ENCODE measurements at regions not wholly inside any gene's neighbourhood (a gene's known extent, or its start where the extent isn't known, plus 50 kb on each side); places are given as distances from the start of the nearest gene placed in this dataset.

- H3K36me3 ChIP-seq (ENCODE audit: control insufficient read depth, insufficient read depth, low read length): no peaks in the 10 kb centered on the region
- H3K4me3 ChIP-seq (ENCODE audit: low read depth, low read length): no peak overlapping the region
- H3K27me3 ChIP-seq (ENCODE audit: control insufficient read depth, insufficient read depth, low read length): no peaks in the 10 kb centered on the region
- no peaks in the 10 kb centered on the region for H3K4me1 ChIP-seq (ENCODE audit: control insufficient read depth, insufficient read depth, low read length)
- H3K9ac ChIP-seq (ENCODE audit: low read depth, low read length): no peak overlapping the region
- no peaks in the 10 kb centered on the region for H3K9me3 ChIP-seq (ENCODE audit: control insufficient read depth, insufficient read depth, low read length)
These were observed 1114.7 kb upstream of the PABPC4L start for GRCh38 chr4:135316266-135316779.

GRCh38 chr4:135290136-135290535 is 1088.5 kb upstream of the PABPC4L start:
- Histone ChIP-seq H3K36me3 (ENCODE audit: control insufficient read depth, insufficient read depth, low read length) (no peaks in the 10 kb centered on the region), H3K4me1 (ENCODE audit: control insufficient read depth, insufficient read depth, low read length) (no peaks in the 10 kb centered on the region), H3K27me3 (ENCODE audit: control insufficient read depth, insufficient read depth, low read length) (no peaks in the 10 kb centered on the region), H3K9ac (ENCODE audit: low read depth, low read length) (no peak overlapping the region), H3K4me3 (ENCODE audit: low read depth, low read length) (no peak overlapping the region), H3K9me3 (ENCODE audit: control insufficient read depth, insufficient read depth, low read length) (no peaks in the 10 kb centered on the region)

- H3K9me3 ChIP-seq (ENCODE audit: control insufficient read depth, insufficient read depth, low read length): no peaks in the 10 kb centered on the region
- H3K36me3 ChIP-seq (ENCODE audit: control insufficient read depth, insufficient read depth, low read length): no peaks in the 10 kb centered on the region
- no peak overlapping the region for H3K9ac ChIP-seq (ENCODE audit: low read depth, low read length)
- no peak overlapping the region for H3K4me3 ChIP-seq (ENCODE audit: low read depth, low read length)
- H3K27me3 ChIP-seq (ENCODE audit: control insufficient read depth, insufficient read depth, low read length): no peaks in the 10 kb centered on the region
- no peaks in the 10 kb centered on the region for H3K4me1 ChIP-seq (ENCODE audit: control insufficient read depth, insufficient read depth, low read length)
These were observed 1082.3 kb upstream of the PABPC4L start for GRCh38 chr4:135283934-135284333.

GRCh38 chr4:135282676-135283075 is 1081.1 kb upstream of the PABPC4L start:
- Histone ChIP-seq H3K36me3 (ENCODE audit: control insufficient read depth, insufficient read depth, low read length) (no peaks in the 10 kb centered on the region), H3K9me3 (ENCODE audit: control insufficient read depth, insufficient read depth, low read length) (no peaks in the 10 kb centered on the region), H3K4me3 (ENCODE audit: low read depth, low read length) (no peak overlapping the region), H3K4me1 (ENCODE audit: control insufficient read depth, insufficient read depth, low read length) (peaks cover 3% of the 10 kb centered on the region), H3K27me3 (ENCODE audit: control insufficient read depth, insufficient read depth, low read length) (no peaks in the 10 kb centered on the region), H3K9ac (ENCODE audit: low read depth, low read length) (no peak overlapping the region)

- Histone ChIP-seq H3K4me1 (ENCODE audit: control insufficient read depth, insufficient read depth, low read length) (peaks cover 3% of the 10 kb centered on the region), H3K27me3 (ENCODE audit: control insufficient read depth, insufficient read depth, low read length) (no peaks in the 10 kb centered on the region), H3K9ac (ENCODE audit: low read depth, low read length) (no peak overlapping the region), H3K9me3 (ENCODE audit: control insufficient read depth, insufficient read depth, low read length) (no peaks in the 10 kb centered on the region), H3K36me3 (ENCODE audit: control insufficient read depth, insufficient read depth, low read length) (no peaks in the 10 kb centered on the region), H3K4me3 (ENCODE audit: low read depth, low read length) (no peak overlapping the region)
These were observed 1079.6 kb upstream of the PABPC4L start for GRCh38 chr4:135281230-135281629.

GRCh38 chr4:135277980-135278315 is 1076.4 kb upstream of the PABPC4L start:
- Histone ChIP-seq H3K36me3 (ENCODE audit: control insufficient read depth, insufficient read depth, low read length) (no peaks in the 10 kb centered on the region), H3K4me1 (ENCODE audit: control insufficient read depth, insufficient read depth, low read length) (peaks cover 3% of the 10 kb centered on the region), H3K27me3 (ENCODE audit: control insufficient read depth, insufficient read depth, low read length) (no peaks in the 10 kb centered on the region), H3K9me3 (ENCODE audit: control insufficient read depth, insufficient read depth, low read length) (no peaks in the 10 kb centered on the region), H3K9ac (ENCODE audit: low read depth, low read length) (no peak overlapping the region), H3K4me3 (ENCODE audit: low read depth, low read length) (no peak overlapping the region)

GRCh38 chr4:135277068-135277979 is 1075.7 kb upstream of the PABPC4L start:
- H3K4me1 ChIP-seq (ENCODE audit: control insufficient read depth, insufficient read depth, low read length): peaks cover 3% of the 10 kb centered on the region
- no peaks in the 10 kb centered on the region for H3K36me3 ChIP-seq (ENCODE audit: control insufficient read depth, insufficient read depth, low read length)
- H3K27me3 ChIP-seq (ENCODE audit: control insufficient read depth, insufficient read depth, low read length): no peaks in the 10 kb centered on the region
- H3K4me3 ChIP-seq (ENCODE audit: low read depth, low read length): no peak overlapping the region
- H3K9ac ChIP-seq (ENCODE audit: low read depth, low read length): no peak overlapping the region
- no peaks in the 10 kb centered on the region for H3K9me3 ChIP-seq (ENCODE audit: control insufficient read depth, insufficient read depth, low read length)

- Histone ChIP-seq H3K9me3 (ENCODE audit: control insufficient read depth, insufficient read depth, low read length) (no peaks in the 10 kb centered on the region), H3K27me3 (ENCODE audit: control insufficient read depth, insufficient read depth, low read length) (no peaks in the 10 kb centered on the region), H3K9ac (ENCODE audit: low read depth, low read length) (no peak overlapping the region), H3K36me3 (ENCODE audit: control insufficient read depth, insufficient read depth, low read length) (no peaks in the 10 kb centered on the region), H3K4me1 (ENCODE audit: control insufficient read depth, insufficient read depth, low read length) (peaks cover 3% of the 10 kb centered on the region), H3K4me3 (ENCODE audit: low read depth, low read length) (no peak overlapping the region)
These were observed 1072.8 kb upstream of the PABPC4L start for GRCh38 chr4:135274416-135274815.

GRCh38 chr4:135269125-135269890 is 1067.7 kb upstream of the PABPC4L start:
- H3K9me3 ChIP-seq (ENCODE audit: control insufficient read depth, insufficient read depth, low read length): no peaks in the 10 kb centered on the region
- H3K4me1 ChIP-seq (ENCODE audit: control insufficient read depth, insufficient read depth, low read length): no peaks in the 10 kb centered on the region
- H3K27me3 ChIP-seq (ENCODE audit: control insufficient read depth, insufficient read depth, low read length): no peaks in the 10 kb centered on the region
- H3K36me3 ChIP-seq (ENCODE audit: control insufficient read depth, insufficient read depth, low read length): no peaks in the 10 kb centered on the region
- no peak overlapping the region for H3K9ac ChIP-seq (ENCODE audit: low read depth, low read length)
- H3K4me3 ChIP-seq (ENCODE audit: low read depth, low read length): no peak overlapping the region

GRCh38 chr4:135268369-135268768 is 1066.8 kb upstream of the PABPC4L start:
- Histone ChIP-seq H3K9me3 (ENCODE audit: control insufficient read depth, insufficient read depth, low read length) (no peaks in the 10 kb centered on the region), H3K4me3 (ENCODE audit: low read depth, low read length) (no peak overlapping the region), H3K36me3 (ENCODE audit: control insufficient read depth, insufficient read depth, low read length) (no peaks in the 10 kb centered on the region), H3K9ac (ENCODE audit: low read depth, low read length) (no peak overlapping the region), H3K27me3 (ENCODE audit: control insufficient read depth, insufficient read depth, low read length) (no peaks in the 10 kb centered on the region), H3K4me1 (ENCODE audit: control insufficient read depth, insufficient read depth, low read length) (no peaks in the 10 kb centered on the region)

GRCh38 chr4:135267148-135267865 is 1065.7 kb upstream of the PABPC4L start:
- no peak overlapping the region for H3K4me3 ChIP-seq (ENCODE audit: low read depth, low read length)
- H3K27me3 ChIP-seq (ENCODE audit: control insufficient read depth, insufficient read depth, low read length): no peaks in the 10 kb centered on the region
- no peak overlapping the region for H3K9ac ChIP-seq (ENCODE audit: low read depth, low read length)
- H3K4me1 ChIP-seq (ENCODE audit: control insufficient read depth, insufficient read depth, low read length): no peaks in the 10 kb centered on the region
- H3K36me3 ChIP-seq (ENCODE audit: control insufficient read depth, insufficient read depth, low read length): no peaks in the 10 kb centered on the region
- H3K9me3 ChIP-seq (ENCODE audit: control insufficient read depth, insufficient read depth, low read length): no peaks in the 10 kb centered on the region

Data from iPS-15b (cell line).